ENCODE measurements at regions not wholly inside any gene's neighbourhood (a gene's known extent, or its start where the extent isn't known, plus 50 kb on each side); places are given as distances from the start of the nearest gene placed in this dataset.

GRCh38 chr10:44326474-44327030, 58.3 kb downstream of the CXCL12 start:
- DNase-seq (ENCODE audit: low read depth in 2 of 2) = no peak

- DNase-seq (ENCODE audit: low read depth in 2 of 2) = no peak
Measured at GRCh38 chr10:44325596-44326307, 59.1 kb downstream of the CXCL12 start.

GRCh38 chr10:44325157-44325556, 59.7 kb downstream of the CXCL12 start:
- no peak for DNase-seq (ENCODE audit: low read depth in 2 of 2)

GRCh38 chr10:44323838-44324237, 61.1 kb downstream of the CXCL12 start:
- no peak for DNase-seq (ENCODE audit: low read depth in 2 of 2)

- no peak for DNase-seq (ENCODE audit: low read depth in 2 of 2)
Measured at GRCh38 chr10:44322137-44322536, 62.8 kb downstream of the CXCL12 start.

GRCh38 chr10:44320756-44321155, 64.1 kb downstream of the CXCL12 start:
- DNase-seq (ENCODE audit: low read depth in 2 of 2) = no peak

GRCh38 chr10:44317856-44318255, 67.0 kb downstream of the CXCL12 start:
- no peak for DNase-seq (ENCODE audit: low read depth in 2 of 2)

GRCh38 chr10:44316922-44317215, 68.0 kb downstream of the CXCL12 start:
- no peak for DNase-seq (ENCODE audit: low read depth in 2 of 2)

- DNase-seq (ENCODE audit: low read depth in 2 of 2) = no peak
Measured at GRCh38 chr10:44316187-44316921, 68.5 kb downstream of the CXCL12 start.

GRCh38 chr10:44314802-44315460, 70.0 kb downstream of the CXCL12 start:
- no peak for DNase-seq (ENCODE audit: low read depth in 2 of 2)

- DNase-seq (ENCODE audit: low read depth in 2 of 2) = no peak
Measured at GRCh38 chr10:44313761-44314165, 71.1 kb downstream of the CXCL12 start.

GRCh38 chr10:44312401-44312800, 72.5 kb downstream of the CXCL12 start:
- DNase-seq (ENCODE audit: low read depth in 2 of 2) = no peak

GRCh38 chr10:44311563-44312051, 73.3 kb downstream of the CXCL12 start:
- DNase-seq (ENCODE audit: low read depth in 2 of 2) = no peak

- peak; percentile 14 to 49 for DNase-seq (ENCODE audit: low read depth in 2 of 2)
Measured at GRCh38 chr10:44310762-44311562, 73.9 kb downstream of the CXCL12 start.

- DNase-seq (ENCODE audit: low read depth in 2 of 2) = no peak
Measured at GRCh38 chr10:44309939-44310761, 74.7 kb downstream of the CXCL12 start.

GRCh38 chr10:44309361-44309760, 75.5 kb downstream of the CXCL12 start:
- no peak for DNase-seq (ENCODE audit: low read depth in 2 of 2)

- no peak for DNase-seq (ENCODE audit: low read depth in 2 of 2)
Measured at GRCh38 chr10:44308935-44309334, 76.0 kb downstream of the CXCL12 start.

- DNase-seq (ENCODE audit: low read depth in 2 of 2) = no peak
Measured at GRCh38 chr10:44307691-44308090, 77.2 kb downstream of the CXCL12 start.

GRCh38 chr10:44306762-44307161, 78.1 kb downstream of the CXCL12 start:
- no peak for DNase-seq (ENCODE audit: low read depth in 2 of 2)

GRCh38 chr10:44306147-44306710, 78.7 kb downstream of the CXCL12 start:
- no peak for DNase-seq (ENCODE audit: low read depth in 2 of 2)

Data from stimulated activated CD8-positive, alpha-beta memory T cell treated with anti-CD3 and anti-CD28 coated beads, Interleukin-7, amount 100 ng/mL, for 4 hours (primary cell).